ENCODE measurements at regions not wholly inside any gene's neighbourhood (a gene's known extent, or its start where the extent isn't known, plus 50 kb on each side); places are given as distances from the start of the nearest gene placed in this dataset.

DNA sequence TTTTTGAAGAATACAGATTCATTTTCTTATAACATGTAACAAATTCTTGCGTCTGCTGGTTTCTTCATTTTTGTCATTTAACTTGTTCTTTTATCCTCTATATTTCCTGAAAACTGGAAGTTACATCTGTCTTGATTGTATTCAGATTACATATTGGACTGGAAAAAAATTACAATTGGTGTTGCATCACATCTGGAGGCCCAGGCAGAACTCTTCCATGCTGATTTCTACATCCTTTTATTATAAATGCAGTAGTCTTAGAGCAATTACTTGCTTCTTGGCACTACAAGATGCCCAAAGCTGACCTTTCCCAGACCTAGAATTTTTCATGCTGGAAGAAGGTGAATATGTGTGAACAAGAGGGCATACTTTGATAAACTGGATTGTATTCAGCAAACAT, 460.9 kb upstream of the CNTNAP2 start:
- peaks cover 0 to 4% of the 10 kb centered on the region in 2 experiments; a peak in 3 of 4 replicates for H3K9me3 ChIP-seq (ENCODE audit: control insufficient read depth in 1 of 2, insufficient read depth in 1 of 2, low read depth in 1 of 2, low read length in 2 of 2)
- no peaks in the 10 kb centered on the region for H3K27me3 ChIP-seq (ENCODE audit: insufficient read depth, low read length)
- ChIA-PET POLR2A (no interaction called here), CTCF (no interaction called here), RAD21 (ENCODE audit: low non-redundant PET in 1 of 2, low total read pairs in 2 of 2, uncharacterized antibody in 2 of 2, unreplicated experiment in 2 of 2) (no interaction called here)
- no peak for DNase-seq (ENCODE audit: low read depth, low spot score)
- H4K20me1 ChIP-seq (ENCODE audit: insufficient read depth): no peaks in the 10 kb centered on the region
- H2AFZ ChIP-seq (ENCODE audit: low read depth, low read length, poor library complexity, severe bottlenecking): no peak overlapping the region
- no peaks in the 10 kb centered on the region for H3K79me2 ChIP-seq (ENCODE audit: insufficient read depth, low read length)
- ATAC-seq: no peak
- H3K9ac ChIP-seq (ENCODE audit: low read length): no peak overlapping the region
- H3K36me3 ChIP-seq (ENCODE audit: control insufficient read depth in 1 of 2, insufficient read depth in 2 of 2, low read length in 2 of 2): no peaks in the 10 kb centered on the region; a peak in 1 of 4 replicates
- BruUV-seq (replicated peaks): no TSS peak
- no peak overlapping the region for H3K4me2 ChIP-seq (ENCODE audit: low read length)
- no peak overlapping the region for H3K27ac ChIP-seq (ENCODE audit: low read depth, low read length)
- intact Hi-C loops (cut with micrococcal nuclease): no loop called here
- TF ChIP-seq, protein P1, sequence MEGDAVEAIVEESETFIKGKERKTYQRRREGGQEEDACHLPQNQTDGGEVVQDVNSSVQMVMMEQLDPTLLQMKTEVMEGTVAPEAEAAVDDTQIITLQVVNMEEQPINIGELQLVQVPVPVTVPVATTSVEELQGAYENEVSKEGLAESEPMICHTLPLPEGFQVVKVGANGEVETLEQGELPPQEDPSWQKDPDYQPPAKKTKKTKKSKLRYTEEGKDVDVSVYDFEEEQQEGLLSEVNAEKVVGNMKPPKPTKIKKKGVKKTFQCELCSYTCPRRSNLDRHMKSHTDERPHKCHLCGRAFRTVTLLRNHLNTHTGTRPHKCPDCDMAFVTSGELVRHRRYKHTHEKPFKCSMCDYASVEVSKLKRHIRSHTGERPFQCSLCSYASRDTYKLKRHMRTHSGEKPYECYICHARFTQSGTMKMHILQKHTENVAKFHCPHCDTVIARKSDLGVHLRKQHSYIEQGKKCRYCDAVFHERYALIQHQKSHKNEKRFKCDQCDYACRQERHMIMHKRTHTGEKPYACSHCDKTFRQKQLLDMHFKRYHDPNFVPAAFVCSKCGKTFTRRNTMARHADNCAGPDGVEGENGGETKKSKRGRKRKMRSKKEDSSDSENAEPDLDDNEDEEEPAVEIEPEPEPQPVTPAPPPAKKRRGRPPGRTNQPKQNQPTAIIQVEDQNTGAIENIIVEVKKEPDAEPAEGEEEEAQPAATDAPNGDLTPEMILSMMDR (IDR thresholded peaks at IDR 0.05 in 2 of 3, conservative IDR thresholded peaks at IDR 0.05 in 1 of 3; ENCODE audit: borderline replicate concordance in 1 of 3, insufficient read depth in 1 of 3, low read depth in 2 of 3, low read length in 2 of 3): no peak
- TF ChIP-seq, protein P2, sequence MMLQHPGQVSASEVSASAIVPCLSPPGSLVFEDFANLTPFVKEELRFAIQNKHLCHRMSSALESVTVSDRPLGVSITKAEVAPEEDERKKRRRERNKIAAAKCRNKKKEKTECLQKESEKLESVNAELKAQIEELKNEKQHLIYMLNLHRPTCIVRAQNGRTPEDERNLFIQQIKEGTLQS (IDR thresholded peaks at IDR 0.05): no peak
- TF ChIP-seq ZNF274 (IDR thresholded peaks at IDR 0.05; ENCODE audit: low read depth, low read length) (no peak), RAD21 (IDR thresholded peaks at IDR 0.05; ENCODE audit: low read depth) (no peak), EGR1 (IDR thresholded peaks at IDR 0.05; ENCODE audit: low read depth) (no peak), EZH2 (IDR thresholded peaks at IDR 0.05) (no peak), FOSL1 (IDR thresholded peaks at IDR 0.05; ENCODE audit: low read depth) (no peak), CEBPB (IDR thresholded peaks at IDR 0.05; ENCODE audit: low read depth) (no peak), ZFX (IDR thresholded peaks at IDR 0.05) (no peak), SRF (IDR thresholded peaks at IDR 0.05; ENCODE audit: low read depth) (no peak), TCF7L2 (IDR thresholded peaks at IDR 0.05; ENCODE audit: borderline replicate concordance, extremely low read depth, insufficient read depth, insufficient read length) (no peak), EZH2phosphoT487 (IDR thresholded peaks at IDR 0.05; ENCODE audit: borderline replicate concordance) (no peak)
- TF ChIP-seq, protein P3, sequence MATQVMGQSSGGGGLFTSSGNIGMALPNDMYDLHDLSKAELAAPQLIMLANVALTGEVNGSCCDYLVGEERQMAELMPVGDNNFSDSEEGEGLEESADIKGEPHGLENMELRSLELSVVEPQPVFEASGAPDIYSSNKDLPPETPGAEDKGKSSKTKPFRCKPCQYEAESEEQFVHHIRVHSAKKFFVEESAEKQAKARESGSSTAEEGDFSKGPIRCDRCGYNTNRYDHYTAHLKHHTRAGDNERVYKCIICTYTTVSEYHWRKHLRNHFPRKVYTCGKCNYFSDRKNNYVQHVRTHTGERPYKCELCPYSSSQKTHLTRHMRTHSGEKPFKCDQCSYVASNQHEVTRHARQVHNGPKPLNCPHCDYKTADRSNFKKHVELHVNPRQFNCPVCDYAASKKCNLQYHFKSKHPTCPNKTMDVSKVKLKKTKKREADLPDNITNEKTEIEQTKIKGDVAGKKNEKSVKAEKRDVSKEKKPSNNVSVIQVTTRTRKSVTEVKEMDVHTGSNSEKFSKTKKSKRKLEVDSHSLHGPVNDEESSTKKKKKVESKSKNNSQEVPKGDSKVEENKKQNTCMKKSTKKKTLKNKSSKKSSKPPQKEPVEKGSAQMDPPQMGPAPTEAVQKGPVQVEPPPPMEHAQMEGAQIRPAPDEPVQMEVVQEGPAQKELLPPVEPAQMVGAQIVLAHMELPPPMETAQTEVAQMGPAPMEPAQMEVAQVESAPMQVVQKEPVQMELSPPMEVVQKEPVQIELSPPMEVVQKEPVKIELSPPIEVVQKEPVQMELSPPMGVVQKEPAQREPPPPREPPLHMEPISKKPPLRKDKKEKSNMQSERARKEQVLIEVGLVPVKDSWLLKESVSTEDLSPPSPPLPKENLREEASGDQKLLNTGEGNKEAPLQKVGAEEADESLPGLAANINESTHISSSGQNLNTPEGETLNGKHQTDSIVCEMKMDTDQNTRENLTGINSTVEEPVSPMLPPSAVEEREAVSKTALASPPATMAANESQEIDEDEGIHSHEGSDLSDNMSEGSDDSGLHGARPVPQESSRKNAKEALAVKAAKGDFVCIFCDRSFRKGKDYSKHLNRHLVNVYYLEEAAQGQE (IDR thresholded peaks at IDR 0.05; ENCODE audit: low read depth): no peak
- TF ChIP-seq, protein P4, sequence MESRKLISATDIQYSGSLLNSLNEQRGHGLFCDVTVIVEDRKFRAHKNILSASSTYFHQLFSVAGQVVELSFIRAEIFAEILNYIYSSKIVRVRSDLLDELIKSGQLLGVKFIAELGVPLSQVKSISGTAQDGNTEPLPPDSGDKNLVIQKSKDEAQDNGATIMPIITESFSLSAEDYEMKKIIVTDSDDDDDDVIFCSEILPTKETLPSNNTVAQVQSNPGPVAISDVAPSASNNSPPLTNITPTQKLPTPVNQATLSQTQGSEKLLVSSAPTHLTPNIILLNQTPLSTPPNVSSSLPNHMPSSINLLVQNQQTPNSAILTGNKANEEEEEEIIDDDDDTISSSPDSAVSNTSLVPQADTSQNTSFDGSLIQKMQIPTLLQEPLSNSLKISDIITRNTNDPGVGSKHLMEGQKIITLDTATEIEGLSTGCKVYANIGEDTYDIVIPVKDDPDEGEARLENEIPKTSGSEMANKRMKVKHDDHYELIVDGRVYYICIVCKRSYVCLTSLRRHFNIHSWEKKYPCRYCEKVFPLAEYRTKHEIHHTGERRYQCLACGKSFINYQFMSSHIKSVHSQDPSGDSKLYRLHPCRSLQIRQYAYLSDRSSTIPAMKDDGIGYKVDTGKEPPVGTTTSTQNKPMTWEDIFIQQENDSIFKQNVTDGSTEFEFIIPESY (IDR thresholded peaks at IDR 0.05; ENCODE audit: extremely low read depth, insufficient replicate concordance, low read length): no peak
- no peaks in the 10 kb centered on the region for H3K9me2 ChIP-seq (ENCODE audit: insufficient read depth)
- H3K4me3 ChIP-seq (replicated peaks in 1 of 2; ENCODE audit: low read depth in 1 of 2, low read length in 2 of 2): no peak overlapping the region
- H3K4me1 ChIP-seq (ENCODE audit: control insufficient read depth in 1 of 2, insufficient read depth in 2 of 2, low read length in 2 of 2): no peaks in the 10 kb centered on the region

Measured in HCT116 (cell line).